GM18867 (cell line): ENCODE measurements at regions not wholly inside any gene's neighbourhood (a gene's known extent, or its start where the extent isn't known, plus 50 kb on each side); places are given as distances from the start of the nearest gene placed in this dataset.
"Not testable (repeated sequence)": the region's sequence is repeated elsewhere in the genome, so short reads cannot be mapped to it uniquely, and the experiment has no call there.

Source experiments
- ATAC-seq: cut with Tn5 transposase; IDR thresholded peaks from one replicate; pipeline ENCODE4 v1.9.1; 2021; ENCODE audit warnings: mild to moderate bottlenecking, moderate library complexity; ENCODE audit not compliant: unreplicated experiment

DNA sequence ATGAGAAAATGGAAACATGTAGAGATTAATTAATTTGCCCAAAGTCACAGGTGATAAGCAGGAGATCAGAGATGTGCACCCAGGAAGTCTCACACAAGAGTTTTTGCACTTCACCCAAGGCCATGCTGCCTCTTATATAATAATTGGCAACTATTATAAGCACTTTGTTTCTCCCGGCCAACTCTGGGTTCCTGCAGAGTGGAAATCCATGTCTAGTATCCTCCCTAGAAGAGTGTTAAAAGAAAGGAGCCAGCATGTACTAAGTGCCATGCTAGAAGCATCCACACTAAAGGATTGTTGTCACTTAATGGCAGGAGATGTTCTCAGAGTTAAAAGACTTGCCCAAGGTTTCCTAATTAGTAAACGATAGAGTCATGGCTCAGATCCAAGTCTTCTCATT, 470.3 kb downstream of the OMA1 start:
- no peak for ATAC-seq

DNA sequence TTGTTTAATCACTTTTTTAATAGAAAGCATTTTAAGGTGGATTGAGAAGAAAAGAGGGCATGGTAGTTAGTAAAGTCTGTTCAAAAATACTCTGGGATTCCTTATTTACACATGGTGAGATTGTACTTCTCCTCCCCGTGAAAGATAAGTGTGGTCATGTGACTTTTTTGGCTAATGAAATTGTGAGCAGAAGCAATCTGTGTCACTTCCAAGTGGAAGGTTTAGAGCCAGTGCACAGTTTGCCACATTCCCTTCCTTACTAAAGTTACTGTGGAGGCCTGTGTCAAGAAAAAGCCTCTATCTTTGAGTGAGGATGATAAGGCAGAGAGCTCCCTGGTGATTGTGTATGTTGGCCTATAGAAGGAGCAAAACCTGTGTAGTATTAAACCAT, 471.3 kb downstream of the OMA1 start:
- ATAC-seq, result no peak

DNA sequence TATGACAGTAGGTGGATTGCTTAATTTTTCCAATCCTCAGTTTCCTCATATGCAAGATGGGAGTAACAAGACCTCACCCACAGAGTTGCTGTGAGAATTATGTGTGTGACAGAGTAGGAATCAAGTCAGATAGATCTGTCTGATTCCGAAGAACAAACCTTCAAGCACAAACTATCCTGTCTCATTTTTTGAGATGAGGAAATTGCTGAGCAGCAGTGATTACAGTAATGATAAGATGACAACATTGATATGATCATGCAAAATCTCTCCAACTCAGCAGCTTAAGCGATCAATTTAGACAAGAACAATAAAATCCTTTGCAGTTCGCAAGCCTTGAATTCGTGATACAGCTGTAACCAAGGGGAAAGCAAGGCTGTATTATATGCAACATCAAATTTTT, 474.1 kb downstream of the OMA1 start:
- ATAC-seq, result no peak

DNA sequence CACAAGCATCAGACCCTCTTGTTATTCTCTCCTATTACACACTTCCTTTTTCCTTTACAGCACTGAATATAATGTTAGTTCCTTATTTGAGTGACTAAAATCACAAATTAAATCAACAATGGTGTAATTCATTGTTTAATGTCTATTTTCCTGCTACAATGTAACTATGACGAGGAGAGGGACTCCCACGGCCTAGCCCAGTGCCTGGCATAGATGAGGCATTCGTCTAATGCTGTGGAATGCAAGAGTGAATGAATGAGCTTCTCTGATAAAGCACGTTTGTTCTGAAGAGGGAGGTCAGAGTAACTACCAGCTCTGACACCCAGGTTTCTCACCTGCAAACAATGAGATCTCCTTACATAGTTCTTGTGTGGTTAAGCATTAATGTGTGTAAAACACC, 479.4 kb downstream of the OMA1 start:
- no peak for ATAC-seq

DNA sequence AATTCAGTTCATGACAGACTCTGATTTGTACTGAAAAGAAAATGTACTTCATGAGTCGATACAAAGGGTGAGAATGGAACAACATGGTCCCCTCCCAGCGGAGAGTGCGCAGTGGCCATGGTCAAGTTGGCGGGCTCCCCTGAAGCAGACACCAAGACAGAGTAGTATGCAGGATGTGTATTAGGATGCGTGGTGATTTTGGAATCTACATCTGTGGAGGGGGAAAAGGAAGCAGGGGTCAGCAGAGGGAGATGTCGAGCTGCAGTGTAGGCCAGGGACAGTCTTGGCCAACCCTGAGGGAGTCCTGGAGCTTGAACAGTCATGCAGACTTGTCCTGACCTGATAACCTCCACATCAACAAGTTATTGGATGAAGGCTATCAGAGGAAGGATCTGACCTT, 481.0 kb downstream of the OMA1 start:
- ATAC-seq, result no peak

DNA sequence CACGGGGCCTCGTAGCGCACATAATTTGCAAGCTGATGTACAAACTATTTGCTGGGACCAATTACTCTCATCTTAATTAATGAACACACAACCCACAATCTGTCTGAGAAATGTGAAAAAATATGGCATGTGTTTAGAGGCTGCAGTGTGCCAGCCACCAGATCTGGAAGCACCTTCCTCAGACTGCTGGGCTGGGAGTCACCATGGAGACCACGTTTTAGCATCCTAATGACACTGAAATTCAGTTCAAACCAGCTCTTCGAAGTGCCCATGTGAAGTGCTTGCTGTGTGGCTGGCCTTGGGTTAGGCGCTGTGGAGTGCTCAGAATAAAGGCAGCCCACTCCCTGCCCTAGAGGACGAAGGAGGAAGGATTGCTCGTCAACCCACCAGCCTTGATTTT, 482.4 kb downstream of the OMA1 start:
- ATAC-seq, result no peak

DNA sequence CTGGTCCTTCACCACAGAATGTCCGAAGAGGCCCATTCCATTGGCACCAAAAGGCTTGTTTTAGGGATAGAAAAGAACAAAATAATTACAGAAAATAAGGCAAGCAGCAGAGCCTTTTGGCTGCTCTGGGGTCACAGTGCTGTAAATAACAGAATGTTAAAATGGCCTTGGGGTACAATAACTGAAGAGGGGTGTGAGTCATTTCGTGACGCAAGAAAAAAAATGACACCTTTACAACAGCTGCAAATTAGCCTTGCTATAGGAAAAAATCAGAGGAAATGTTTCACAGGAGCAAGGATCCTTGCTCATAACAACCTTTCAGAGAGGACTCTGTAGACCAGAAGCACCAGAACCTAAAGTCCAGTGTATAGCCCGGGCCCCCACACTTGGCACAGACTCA, 483.4 kb downstream of the OMA1 start:
- ATAC-seq, result no peak

DNA sequence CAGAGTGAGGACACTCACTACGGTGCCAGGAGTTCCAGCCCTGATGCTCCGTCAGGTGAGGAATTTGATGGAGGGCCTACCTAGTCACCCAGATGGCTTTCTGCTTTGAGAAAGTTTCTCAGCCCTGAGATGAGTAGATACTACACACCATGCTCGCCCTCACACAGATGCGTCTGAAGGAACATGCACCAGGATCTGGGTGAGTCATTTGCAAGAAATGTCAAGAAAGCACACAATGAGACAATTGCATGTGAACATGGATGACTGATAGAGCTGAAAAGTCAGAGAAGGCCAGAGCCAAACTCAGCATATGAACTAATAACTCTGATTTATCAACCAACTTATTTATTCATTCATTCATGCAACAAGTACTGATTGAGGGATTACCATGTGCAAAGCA, 483.9 kb downstream of the OMA1 start:
- ATAC-seq, result no peak

DNA sequence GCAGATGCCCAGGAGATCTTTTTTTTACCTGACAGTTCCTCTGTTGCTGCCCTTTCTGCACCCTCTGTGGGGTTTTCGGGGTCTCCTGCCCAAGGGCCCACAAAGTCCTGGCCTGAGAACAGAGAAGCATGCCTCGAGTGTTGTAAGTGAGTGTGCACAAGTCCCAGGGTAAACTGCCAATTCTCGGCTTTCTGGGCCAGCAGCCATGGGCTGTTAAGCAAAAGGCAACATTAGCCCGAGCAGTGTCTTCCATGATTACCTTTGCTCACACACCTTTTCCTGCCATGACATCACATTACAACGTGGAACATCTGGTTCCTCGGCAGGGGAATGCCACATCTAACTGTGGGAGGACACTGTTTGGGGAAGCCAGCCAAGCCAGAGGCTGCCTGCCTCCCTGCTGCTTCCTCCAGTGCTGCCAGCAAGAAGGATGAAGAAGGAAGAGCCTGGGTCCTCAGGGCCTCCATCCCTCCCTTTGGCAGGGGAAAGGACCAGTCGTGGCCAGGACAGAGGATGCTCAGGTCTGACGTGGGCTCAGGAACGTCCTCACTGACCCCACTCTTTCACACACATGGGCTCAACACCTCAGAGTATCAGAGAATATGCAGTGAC, 485.9 kb downstream of the OMA1 start:
- ATAC-seq, result no peak

DNA sequence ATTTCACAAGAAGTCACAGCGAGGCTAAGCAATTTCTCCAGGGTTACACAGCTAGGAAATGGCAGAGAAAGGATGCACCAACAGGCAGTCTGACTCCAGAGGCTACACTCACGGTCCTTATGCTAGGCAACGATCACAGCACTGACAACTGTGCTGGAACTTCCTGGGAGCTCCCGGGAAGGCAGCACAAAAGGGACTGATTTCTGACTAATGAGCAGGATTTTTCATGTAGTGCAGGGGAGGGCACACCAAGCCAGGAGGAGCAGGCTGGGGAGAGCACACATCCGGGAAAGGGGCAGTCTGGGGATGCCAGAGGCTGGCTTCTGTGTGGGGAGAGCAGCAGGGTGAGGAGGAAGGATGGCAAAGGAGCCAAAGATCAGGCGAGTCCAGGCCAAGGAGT, 486.7 kb downstream of the OMA1 start:
- ATAC-seq, result no peak

DNA sequence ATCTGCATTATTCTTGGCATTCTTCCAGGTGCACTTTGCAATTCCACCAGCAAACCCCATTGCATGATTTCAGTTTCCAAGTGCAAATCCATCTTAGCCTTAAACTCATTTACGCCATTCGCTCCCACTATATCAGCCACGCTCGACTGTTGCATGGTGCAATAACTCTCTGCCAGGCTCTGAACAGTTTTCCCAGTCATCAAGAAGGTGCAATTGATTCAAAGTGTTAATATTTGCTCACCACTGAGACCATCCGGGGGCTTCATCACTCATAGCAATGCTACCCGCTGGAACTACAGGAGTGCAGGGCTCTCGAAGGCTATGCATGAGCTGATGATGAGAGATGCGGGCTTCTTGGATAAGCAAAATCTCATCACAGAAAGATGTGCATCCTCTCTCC, 488.2 kb downstream of the OMA1 start:
- ATAC-seq, result no peak

DNA sequence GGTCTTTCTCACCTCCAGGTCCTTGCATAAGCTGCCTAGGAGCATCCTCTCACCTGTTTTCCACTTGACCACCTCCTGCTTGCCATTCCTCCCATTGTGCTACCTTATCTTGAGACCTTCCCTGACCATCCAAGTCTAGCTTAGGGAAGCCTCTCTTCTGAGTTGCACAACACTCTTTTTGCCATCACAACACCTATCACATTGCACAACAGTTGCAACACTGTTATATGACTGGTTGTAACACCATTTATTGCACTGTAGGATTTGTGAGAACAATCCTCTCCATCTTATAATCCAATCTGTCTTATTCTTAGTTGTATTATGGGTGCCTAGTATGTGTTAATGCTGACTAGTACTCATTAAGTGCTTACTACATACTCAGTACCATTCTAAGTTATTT, 488.7 kb downstream of the OMA1 start:
- ATAC-seq, result no peak

DNA sequence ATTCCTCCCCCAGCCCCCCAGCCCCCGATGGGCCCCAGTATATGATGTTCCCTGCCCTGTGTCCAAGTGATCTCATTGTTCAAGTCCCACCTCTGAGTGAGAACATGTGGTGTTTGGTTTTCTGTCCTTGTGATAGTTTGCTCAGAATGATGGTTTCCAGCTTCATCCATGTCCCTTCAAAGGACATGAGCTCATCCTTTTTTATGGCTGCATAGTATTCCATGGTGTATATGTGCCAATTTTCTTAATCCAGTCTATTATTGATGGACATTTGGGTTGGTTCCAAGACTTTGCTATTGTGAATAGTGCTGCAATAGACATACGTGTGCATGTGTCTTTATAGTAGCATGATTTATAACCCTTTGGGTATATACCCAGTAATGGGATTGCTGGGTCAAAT, 495.3 kb downstream of the OMA1 start:
- not testable (repeated sequence) for ATAC-seq

DNA sequence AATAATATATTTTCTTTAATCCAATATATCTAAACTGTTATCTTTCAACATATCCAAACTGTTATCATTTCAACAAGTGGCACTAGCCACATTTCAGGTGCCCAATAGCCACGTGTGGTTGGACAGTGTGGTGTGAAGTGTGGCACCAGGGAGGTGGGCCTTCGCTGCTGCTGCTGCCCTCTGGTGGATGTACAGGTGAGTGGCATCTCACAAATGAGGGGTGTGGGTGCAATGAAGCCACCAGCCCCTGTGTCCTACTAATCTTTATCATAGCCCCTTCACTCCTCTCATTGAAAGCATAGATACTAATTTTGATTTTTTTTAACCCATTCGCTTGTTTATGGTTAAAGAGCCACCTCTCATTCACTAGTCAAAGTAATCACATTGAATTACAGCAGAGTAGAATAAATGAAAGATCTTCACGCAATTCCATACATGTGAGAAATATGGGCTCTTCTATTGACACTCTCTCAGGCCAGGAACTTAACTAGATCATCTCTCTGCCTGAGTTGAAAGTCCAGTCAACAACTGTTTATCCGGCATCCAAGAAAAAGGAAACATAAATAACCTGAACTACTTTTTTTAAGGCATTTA, 499.2 kb downstream of the OMA1 start:
- ATAC-seq, result peak; percentile 68

DNA sequence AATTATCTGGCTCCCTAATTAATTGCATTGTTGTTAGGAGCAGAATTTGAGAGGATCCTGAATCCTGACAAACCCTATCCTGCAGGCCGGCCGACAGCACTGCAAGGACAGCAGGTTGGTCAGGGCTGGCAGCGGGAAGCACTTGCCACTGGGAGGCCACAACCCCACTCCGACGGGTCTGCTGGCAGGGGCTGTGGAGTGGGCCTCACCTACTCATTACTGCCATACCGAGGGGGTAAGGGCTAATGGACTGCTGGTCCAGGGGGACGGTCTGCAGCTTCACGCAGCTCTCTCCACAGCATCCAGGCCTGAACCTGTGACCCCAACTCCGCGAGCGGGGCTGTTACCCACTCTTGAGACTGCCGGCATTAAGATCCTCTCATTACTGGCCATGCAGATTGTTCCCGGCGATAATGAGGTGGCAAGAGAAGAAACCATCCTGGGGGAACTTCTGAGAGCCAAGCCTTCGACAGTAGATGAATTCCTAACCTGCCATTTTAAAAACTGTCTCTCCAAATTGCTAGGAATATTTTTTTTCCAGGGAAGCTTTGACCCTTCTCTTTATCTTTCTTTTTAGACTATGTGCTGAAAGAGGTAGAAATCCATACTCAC, 501.3 kb downstream of the OMA1 start:
- no peak for ATAC-seq

DNA sequence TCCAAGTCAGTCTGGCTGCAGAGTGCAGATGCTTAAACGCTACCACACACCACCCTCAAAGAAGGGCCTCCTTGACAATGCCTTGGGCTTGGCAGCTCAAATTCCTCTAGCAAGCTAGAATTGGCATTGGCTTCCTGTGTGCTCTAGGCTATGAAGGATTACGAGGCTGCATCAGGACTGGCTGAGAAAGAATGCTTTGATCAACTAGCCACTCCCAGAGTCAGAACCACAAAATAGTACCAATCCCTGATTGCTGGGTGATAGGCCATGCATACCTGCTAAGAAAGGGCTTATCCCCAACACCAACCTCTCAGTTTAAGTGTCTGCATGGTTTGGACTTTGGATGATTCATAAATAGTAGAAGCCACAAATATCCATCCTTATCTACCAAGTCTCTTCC, 504.9 kb downstream of the OMA1 start:
- ATAC-seq, result no peak

DNA sequence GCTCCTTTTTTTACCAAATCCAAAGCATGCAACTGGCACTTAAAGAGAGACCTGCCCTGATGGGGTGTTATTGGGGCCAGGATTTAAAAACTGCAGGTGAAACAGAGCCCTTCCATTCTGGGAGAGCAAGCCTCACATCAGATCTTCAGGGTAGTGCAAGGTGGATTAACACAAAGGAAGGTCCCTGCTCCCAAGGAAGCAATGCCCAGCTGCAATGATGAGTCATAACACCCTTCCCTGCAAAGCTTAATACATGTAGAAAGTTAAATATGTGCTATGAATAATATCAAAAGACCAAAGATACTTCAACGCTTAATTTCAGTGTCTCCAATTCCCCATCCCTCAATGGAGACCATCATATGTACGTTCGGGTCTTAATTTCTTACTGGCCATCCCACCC, 508.0 kb downstream of the OMA1 start:
- no peak for ATAC-seq

DNA sequence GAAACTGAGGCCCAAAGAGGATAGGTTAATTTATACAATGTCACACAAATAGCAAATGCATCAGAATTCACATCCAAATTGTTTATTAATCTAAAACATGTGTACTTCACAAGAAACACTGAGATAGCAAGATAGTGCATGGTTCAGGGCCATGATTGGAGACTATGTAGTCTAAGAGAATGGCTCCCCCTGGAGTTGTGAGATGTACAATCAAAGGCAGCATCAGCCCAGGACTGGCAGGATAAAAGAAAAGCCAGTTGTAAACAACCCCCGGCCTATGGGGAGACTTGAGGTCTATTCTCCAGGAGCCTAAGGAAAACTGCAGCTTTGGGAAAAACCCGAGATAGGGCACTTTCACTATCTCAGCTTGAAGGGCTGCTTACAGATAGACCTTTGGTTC, 511.0 kb downstream of the OMA1 start:
- no peak for ATAC-seq

DNA sequence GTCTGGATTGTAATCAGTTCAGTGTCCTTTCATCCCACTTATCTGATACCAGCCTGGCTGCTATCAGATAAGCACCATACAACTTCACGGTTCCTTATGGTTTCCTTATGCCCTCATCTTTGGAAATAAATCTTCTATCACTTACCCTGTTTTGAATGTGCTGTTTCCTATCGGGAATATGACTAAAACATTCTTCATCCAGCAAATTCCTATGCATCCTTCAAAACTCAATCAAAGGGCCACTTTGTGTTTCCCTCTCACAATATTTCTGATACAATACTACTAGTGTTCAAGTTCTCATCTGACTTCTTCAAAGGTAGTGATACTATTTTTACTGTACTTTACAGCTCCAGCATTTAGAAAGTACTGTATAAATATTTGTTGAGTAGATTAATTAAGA, 513.2 kb downstream of the OMA1 start:
- ATAC-seq, result no peak

DNA sequence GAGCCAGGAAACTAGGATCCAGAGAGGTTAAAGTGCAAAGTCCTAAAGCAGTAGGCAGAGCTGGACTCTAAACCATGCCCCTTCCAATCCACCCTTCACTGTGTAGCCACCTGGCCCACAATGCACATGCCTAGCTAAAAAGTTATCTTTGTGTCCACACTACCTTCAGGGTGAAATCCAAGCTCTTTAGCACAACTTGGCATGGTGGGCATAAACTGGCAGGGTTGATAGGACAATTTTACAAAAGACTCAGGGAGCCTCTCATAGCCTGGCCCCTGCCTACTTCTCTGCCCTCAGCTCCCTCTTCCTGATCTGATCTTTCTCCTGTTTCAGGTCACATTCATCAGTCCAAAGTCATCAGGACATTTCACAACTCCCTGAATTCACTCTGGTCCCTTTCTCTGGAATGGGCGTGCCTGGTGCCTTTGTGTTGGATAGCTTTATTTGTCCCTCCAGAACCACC, 513.9 kb downstream of the OMA1 start:
- ATAC-seq, result no peak

DNA sequence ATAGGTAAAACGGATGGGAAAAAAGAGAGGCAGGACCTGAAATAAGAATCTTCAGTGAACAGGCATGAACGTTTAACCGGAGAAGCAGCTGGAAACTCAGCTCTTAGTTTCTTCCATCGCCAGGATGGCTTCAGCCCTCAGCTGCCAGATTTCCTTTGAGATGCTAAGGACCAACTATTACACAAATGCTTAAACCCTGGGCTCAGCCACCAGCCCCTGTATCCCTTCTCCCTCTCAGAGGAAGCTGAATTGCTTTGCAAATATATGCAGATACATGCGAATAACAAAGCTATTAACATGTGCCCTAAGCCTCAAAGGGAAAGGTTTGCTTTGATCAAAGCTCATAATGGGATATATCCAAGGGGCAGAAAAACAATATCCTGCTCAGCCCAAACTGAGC, 515.1 kb downstream of the OMA1 start:
- no peak for ATAC-seq

DNA sequence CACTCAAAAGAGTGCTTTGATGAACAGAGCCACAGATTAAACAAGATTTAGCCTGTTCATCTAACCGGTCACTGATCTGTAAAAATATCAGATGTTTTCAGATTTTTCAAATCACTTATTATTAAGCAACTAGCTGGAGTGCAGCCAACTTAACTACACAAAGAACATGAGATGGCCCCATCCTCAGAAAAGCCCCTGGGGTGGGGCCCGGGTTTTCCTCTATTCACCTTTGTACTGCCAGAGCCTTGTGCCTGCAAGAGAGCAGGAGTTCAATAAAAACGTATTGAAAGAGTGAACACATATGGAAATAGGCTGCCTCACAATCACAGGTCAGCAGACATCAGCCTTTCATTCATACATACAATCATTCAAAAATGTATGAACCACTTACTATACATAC, 516.1 kb downstream of the OMA1 start:
- no peak for ATAC-seq

DNA sequence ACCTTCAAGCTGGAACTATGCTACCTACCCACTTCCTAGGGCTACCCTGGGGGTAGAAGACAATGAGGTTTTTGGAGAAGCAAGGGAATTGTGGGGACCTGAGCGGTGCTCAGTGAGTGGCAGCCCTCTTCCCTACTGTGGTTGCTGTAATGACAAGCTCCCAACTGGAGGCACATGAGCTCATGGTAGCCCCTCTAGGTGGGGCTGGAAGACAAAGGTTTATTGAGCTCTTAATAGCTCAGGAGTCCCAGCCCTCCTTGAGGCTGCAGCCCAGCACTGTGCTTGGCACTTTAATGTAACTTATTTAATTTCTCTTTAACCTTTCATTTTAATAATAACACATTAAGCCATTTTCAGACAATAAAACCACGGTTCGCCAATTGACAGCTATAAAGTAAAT, 528.9 kb downstream of the OMA1 start:
- ATAC-seq, result no peak
